Tibial nerve (tissue), 3 donors: ENCODE measurements at regions not wholly inside any gene's neighbourhood (a gene's known extent, or its start where the extent isn't known, plus 50 kb on each side); places are given as distances from the start of the nearest gene placed in this dataset.

Source experiments
- POLR2A ChIP-seq, 2 donors: fragments of 450-650 bp; IDR thresholded peaks; one replicate each; pipeline ENCODE4 v1.6.1; 2017; ENCODE audit warnings: antibody characterized with exemption in 2 of 2, mild to moderate bottlenecking in 2 of 2, moderate library complexity in 2 of 2
- TF ChIP-seq, protein P1 (sequence below), 5 experiments: fragments of 200-600 bp in 3 of 5; fragments of 450-650 bp in 2 of 5; sonication (generic) in 3 of 5; IDR thresholded peaks; one replicate each; pipeline ENCODE4 v1.5.1; 2016 to 2019; ENCODE audit warnings: antibody characterized with exemption in 5 of 5, mild to moderate bottlenecking in 3 of 5, moderate library complexity in 2 of 5

DNA sequence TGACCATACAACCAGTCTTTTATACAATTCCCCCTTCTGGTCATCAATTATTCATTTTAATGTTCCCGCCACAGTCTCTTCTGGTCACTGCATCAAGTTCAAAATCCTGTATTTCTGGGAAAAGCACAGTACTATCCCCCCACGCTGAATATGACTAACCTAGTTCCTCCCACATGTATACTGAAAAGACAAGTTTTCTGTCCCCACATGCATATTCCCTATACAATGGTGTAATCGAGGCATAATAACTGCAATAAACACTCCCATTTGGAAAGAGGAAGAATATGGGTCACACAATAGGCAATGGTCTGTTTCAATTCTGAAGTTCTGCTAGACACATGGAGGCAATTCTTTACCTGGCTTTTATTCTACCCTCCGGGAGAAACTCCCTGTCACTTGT, 344.9 kb downstream of the EFNA5 start:
- TF ChIP-seq, protein P1, sequence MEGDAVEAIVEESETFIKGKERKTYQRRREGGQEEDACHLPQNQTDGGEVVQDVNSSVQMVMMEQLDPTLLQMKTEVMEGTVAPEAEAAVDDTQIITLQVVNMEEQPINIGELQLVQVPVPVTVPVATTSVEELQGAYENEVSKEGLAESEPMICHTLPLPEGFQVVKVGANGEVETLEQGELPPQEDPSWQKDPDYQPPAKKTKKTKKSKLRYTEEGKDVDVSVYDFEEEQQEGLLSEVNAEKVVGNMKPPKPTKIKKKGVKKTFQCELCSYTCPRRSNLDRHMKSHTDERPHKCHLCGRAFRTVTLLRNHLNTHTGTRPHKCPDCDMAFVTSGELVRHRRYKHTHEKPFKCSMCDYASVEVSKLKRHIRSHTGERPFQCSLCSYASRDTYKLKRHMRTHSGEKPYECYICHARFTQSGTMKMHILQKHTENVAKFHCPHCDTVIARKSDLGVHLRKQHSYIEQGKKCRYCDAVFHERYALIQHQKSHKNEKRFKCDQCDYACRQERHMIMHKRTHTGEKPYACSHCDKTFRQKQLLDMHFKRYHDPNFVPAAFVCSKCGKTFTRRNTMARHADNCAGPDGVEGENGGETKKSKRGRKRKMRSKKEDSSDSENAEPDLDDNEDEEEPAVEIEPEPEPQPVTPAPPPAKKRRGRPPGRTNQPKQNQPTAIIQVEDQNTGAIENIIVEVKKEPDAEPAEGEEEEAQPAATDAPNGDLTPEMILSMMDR (IDR thresholded peaks at IDR 0.05), result no peak
- no peak for TF ChIP-seq POLR2A (IDR thresholded peaks at IDR 0.05)
